Activated CD4-positive, alpha-beta T cell treated with anti-CD3 and anti-CD28 coated beads, Interleukin-2, amount 10 ng/mL, durations not matched to agents 24 days and 14 days (primary cell): ENCODE measurements at regions not wholly inside any gene's neighbourhood (a gene's known extent, or its start where the extent isn't known, plus 50 kb on each side); places are given as distances from the start of the nearest gene placed in this dataset.
"Not testable (repeated sequence)": the region's sequence is repeated elsewhere in the genome, so short reads cannot be mapped to it uniquely, and the experiment has no call there.

Experiments used
- DNase-seq: peaks from one replicate; pipeline ENCODE4 v3.0.0; 2022
- H3K27ac Mint-ChIP-seq: one replicate; pipeline ENCODE4 v1.8.0; 2022; ENCODE audit warnings: mild to moderate bottlenecking, mixed read lengths
- H3K27me3 Mint-ChIP-seq: one replicate; pipeline ENCODE4 v1.8.0; 2022; ENCODE audit warnings: mixed read lengths
- H3K36me3 Mint-ChIP-seq: one replicate; pipeline ENCODE4 v1.8.0; 2022; ENCODE audit warnings: low read depth, mild to moderate bottlenecking, mixed read lengths
- H3K4me1 Mint-ChIP-seq: one replicate; pipeline ENCODE4 v1.8.0; 2021; ENCODE audit warnings: mixed read lengths
- H3K4me3 Mint-ChIP-seq: one replicate; pipeline ENCODE4 v1.8.0; 2022; ENCODE audit warnings: mild to moderate bottlenecking, moderate library complexity, mixed read lengths
- H3K9me3 Mint-ChIP-seq: one replicate; pipeline ENCODE4 v1.8.0; 2021; ENCODE audit warnings: mixed read lengths
- intact Hi-C: fragments of 100-400 bp; cut with micrococcal nuclease; formaldehyde crosslinking; loops from one replicate; pipeline ENCODE4 v1.15.1; 2023

DNA sequence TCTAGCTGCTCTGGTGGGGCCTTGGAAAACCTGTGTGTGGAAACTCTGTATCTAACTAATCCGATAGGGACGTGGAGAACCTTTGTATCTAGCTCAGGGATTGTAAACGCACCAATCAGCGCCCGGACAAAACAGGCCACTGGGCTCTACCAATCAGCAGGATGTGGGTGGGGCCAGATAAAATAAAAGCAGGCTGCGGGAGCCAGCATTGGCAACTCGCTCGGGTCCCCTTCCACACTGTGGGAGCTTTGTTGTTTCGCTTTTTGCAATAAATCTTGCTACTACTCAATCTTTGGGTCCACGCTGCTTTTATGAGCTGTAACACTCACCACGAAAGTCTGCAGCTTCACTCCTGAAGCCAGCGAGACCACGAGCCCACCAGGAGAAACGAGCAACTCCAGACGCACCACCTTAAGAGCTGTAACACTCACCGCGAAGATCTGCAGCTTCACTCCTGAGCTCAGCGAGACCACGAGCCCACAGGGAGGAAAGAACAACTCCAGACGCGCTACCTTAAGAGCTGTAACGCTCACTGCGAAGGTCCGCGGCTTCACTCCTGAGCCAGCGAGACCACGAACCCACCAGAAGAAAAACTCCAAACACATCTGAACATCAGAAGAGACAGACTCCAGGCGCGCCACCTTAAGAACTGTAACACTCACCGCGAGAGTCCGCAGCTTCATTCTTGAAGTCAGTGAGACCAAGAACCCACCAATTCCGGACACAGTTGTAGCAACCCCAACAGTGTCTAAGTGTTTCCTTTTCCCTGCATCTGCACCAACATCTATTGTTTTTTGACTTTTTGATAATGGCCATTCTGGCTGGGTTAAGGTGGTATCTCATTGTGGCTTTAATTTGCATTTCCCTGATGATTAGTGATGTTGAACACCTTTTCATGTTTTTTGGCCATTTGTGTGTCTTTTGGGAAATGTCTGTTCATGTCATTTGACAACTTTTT, 92.2 kb upstream of the ITGB1 start:
- Mint-ChIP-seq H3K27me3 (peaks cover 11% of the 10 kb centered on the region), H3K4me3 (peak overlapping the region; percentile 46), H3K9me3 (peaks cover 12% of the 10 kb centered on the region)
- H3K4me1 Mint-ChIP-seq, H3K27ac Mint-ChIP-seq, intact Hi-C loops, H3K36me3 Mint-ChIP-seq, DNase-seq: not testable (repeated sequence)

DNA sequence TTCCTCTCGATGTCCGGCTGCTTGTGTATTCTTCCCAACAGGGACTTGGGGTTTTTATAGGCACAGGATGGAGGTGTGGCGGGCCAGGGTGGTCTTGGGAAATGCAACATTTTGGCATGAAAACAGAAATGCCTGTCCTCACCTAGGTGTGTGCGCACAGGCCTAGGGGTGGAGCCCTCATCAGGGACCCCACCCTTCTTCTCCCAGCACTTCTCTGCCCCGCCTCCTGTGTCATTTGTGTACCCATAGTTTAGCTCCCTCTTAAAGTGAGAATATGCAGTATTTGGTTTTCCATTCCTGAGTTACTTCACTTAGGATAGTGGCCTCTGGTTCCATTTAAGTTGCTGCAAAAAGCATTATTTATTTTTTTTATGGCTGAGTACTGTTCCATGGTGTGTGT, 90.2 kb upstream of the ITGB1 start:
- no peaks in the 10 kb centered on the region for H3K36me3 Mint-ChIP-seq
- peaks cover 5% of the 10 kb centered on the region for H3K9me3 Mint-ChIP-seq
- DNase-seq: no peak
- intact Hi-C loops: no loop called here
- peaks cover 8% of the 10 kb centered on the region for H3K27me3 Mint-ChIP-seq
- no peaks in the 10 kb centered on the region for H3K4me1 Mint-ChIP-seq
- H3K4me3 Mint-ChIP-seq: no peak overlapping the region
- H3K27ac Mint-ChIP-seq: no peak overlapping the region

DNA sequence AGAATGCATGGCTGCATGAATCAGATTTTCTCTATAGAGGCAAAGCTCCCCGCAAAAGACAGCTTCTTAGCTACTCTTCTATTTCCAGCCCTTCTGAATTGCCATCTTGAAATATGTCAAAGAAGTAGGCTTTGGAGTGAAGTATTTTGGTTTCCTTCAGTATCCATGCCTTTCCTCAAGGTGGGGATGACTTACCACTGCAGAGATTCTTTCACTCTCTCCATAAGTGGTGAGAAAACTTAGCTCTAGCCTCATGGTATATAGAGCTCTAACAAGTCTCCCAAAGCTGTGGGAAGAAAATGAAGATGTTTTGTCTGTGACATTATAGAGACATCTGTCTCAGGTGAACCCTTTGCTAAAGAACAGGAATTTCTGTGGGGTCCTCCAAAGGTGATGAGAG, 89.6 kb upstream of the ITGB1 start:
- peaks cover 3% of the 10 kb centered on the region for H3K9me3 Mint-ChIP-seq
- peaks cover 8% of the 10 kb centered on the region for H3K27me3 Mint-ChIP-seq
- no peaks in the 10 kb centered on the region for H3K4me1 Mint-ChIP-seq
- intact Hi-C loops: no loop called here
- DNase-seq: no peak
- H3K4me3 Mint-ChIP-seq: no peak overlapping the region
- H3K27ac Mint-ChIP-seq: no peak overlapping the region
- no peaks in the 10 kb centered on the region for H3K36me3 Mint-ChIP-seq

DNA sequence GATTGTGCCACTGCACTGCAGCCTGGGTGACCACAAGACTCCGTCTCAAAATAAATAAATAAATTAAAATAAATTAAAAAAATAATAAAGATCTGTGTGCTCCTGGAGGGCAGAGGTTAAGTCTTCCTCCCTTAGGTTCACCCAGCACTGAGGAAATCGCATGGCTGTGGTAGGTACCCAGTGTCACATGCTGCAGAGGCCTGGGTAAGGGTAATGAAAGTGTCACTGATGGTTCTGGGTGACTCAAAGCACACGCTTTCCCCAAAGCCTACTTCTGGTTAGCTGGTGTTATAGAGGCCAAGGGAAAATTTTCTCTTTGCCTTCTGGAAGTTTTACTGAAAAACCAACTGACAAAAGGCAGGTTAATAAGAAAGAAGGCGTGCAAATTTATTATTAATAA, 88.8 kb upstream of the ITGB1 start:
- no peak for DNase-seq
- Mint-ChIP-seq H3K9me3 (no peaks in the 10 kb centered on the region), H3K27me3 (peaks cover 8% of the 10 kb centered on the region), H3K36me3 (no peaks in the 10 kb centered on the region), H3K4me1 (no peaks in the 10 kb centered on the region), H3K4me3 (no peak overlapping the region), H3K27ac (no peak overlapping the region)
- intact Hi-C loops: no loop called here

DNA sequence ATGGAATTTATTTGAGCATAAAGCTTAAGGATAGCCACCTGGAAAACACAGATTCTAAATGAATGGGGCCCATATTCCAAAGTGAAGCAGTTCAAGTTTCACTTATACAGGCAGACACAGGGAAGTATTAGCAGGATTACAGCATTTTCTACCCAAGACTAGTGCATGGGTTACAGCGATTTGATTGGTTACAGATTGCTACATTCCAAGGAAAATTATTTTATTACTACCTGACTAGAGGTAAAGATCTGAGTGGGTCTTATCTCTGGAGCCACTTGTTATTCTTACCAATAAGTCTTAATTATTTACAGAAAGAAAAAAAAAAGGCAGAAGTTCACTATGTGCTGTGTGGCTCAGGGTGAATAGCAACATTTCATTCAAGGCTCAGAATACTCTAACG, 87.4 kb upstream of the ITGB1 start:
- H3K4me3 Mint-ChIP-seq: no peak overlapping the region
- peaks cover 14% of the 10 kb centered on the region for H3K27me3 Mint-ChIP-seq
- no peaks in the 10 kb centered on the region for H3K9me3 Mint-ChIP-seq
- DNase-seq: no peak
- intact Hi-C loops: no loop called here
- H3K4me1 Mint-ChIP-seq: no peaks in the 10 kb centered on the region
- H3K36me3 Mint-ChIP-seq: no peaks in the 10 kb centered on the region
- H3K27ac Mint-ChIP-seq: no peak overlapping the region

DNA sequence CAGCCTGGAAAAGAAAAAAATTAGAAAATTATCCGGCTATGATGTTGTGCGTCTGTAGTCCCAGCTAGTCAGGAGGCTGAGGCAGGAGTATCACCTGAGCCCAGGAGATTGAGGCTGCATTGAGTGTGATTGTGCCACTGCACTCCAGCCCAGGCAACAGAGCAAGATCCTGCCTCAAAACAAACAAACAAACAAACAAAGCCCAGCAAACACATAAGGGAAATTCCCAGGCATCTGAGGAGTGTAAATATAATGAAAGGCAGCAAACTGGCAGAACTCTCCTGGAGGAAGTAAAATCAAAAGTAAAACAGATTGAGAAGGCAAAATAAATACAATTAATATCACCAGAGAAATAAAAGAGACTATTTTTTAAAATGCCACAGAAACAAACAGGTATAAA, 84.5 kb upstream of the ITGB1 start:
- peaks cover 14% of the 10 kb centered on the region for H3K27me3 Mint-ChIP-seq
- H3K9me3 Mint-ChIP-seq: no peaks in the 10 kb centered on the region
- no peak overlapping the region for H3K27ac Mint-ChIP-seq
- intact Hi-C loops: no loop called here
- no peaks in the 10 kb centered on the region for H3K36me3 Mint-ChIP-seq
- DNase-seq: no peak
- H3K4me1 Mint-ChIP-seq: no peaks in the 10 kb centered on the region
- no peak overlapping the region for H3K4me3 Mint-ChIP-seq

DNA sequence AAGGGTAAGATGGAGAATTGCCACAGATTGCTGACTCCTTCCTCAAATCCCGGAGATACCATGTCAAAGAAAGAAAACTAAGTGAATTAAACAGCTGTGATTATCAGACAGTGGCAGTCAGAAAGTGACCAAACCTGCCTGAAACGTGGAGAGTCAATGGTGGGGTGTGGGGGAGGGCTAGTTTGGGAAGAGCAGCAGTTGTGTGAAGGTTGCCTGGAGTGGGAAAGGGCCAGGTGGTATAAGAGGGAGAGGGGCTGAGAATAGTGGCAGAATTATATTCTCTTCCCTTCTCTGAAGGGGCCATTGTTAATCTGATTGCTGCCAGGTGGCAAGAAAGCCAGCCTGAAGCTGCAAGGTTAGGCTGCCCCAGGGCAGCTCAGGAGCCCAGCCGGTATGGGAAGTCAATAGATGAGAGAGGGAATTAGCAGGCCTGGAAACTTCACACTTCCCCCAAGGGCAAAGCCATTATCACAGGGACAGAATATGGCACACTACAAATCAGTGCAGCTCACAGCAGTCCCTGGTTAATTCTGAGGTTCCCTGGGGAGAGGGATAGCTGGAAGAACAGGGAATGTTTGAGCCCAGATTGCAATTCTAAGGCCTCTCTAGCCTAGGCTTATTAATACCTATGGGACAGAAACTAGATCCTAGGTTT, 83.9 kb upstream of the ITGB1 start:
- no peaks in the 10 kb centered on the region for H3K9me3 Mint-ChIP-seq
- no peak for DNase-seq
- no peak overlapping the region for H3K4me3 Mint-ChIP-seq
- no peak overlapping the region for H3K27ac Mint-ChIP-seq
- no peaks in the 10 kb centered on the region for H3K36me3 Mint-ChIP-seq
- intact Hi-C loops: no loop called here
- peaks cover 14% of the 10 kb centered on the region for H3K27me3 Mint-ChIP-seq
- no peaks in the 10 kb centered on the region for H3K4me1 Mint-ChIP-seq

DNA sequence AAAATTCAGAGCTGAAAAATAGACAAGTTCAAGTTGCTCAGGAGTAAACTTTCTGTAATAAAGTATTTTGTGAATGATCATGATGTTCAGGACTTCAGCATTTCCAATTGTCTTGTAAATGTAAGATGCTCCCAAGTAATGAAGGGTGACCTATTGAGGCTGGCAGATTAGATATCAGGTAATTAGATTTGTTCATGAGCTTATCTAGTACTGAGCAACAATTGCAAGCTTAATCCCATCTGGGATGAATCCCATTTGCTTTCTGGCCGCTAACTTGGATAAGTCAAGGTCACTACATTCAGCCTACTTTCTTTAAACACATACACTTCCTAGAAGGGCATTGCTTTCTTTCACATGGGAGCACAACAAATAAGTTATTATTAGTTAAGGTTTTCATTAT, 82.4 kb upstream of the ITGB1 start:
- no peaks in the 10 kb centered on the region for H3K9me3 Mint-ChIP-seq
- no peak overlapping the region for H3K4me3 Mint-ChIP-seq
- no peak overlapping the region for H3K27ac Mint-ChIP-seq

DNA sequence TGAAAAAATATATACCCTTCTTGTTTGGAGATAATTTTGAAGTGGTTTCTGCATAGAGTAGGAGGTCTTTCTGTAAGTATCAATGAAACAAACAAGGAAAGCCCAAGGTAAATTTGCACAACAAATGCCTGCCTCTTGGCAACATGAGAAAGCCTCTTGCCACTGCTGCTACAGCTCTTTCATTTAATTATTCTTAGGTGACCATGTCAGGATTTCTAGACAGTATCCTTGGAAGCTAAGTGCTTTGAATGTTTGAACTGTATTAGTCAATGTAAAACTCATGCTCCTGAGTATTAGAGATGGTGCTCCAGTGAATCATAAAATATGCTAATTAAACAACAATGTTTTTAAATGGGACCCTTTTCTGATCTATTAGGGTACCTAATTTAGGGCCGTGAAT, 81.2 kb upstream of the ITGB1 start:
- intact Hi-C loops: no loop called here
- no peak overlapping the region for H3K27ac Mint-ChIP-seq
- no peaks in the 10 kb centered on the region for H3K4me1 Mint-ChIP-seq
- H3K9me3 Mint-ChIP-seq: no peaks in the 10 kb centered on the region
- peaks cover 18% of the 10 kb centered on the region for H3K27me3 Mint-ChIP-seq
- H3K4me3 Mint-ChIP-seq: no peak overlapping the region
- no peaks in the 10 kb centered on the region for H3K36me3 Mint-ChIP-seq
- no peak for DNase-seq

More for the DNA sequence above, 82.4 kb upstream of the ITGB1 start:
- no peaks in the 10 kb centered on the region for H3K36me3 Mint-ChIP-seq
- peaks cover 15% of the 10 kb centered on the region for H3K27me3 Mint-ChIP-seq
- intact Hi-C loops: no loop called here
- no peaks in the 10 kb centered on the region for H3K4me1 Mint-ChIP-seq
- DNase-seq: no peak

DNA sequence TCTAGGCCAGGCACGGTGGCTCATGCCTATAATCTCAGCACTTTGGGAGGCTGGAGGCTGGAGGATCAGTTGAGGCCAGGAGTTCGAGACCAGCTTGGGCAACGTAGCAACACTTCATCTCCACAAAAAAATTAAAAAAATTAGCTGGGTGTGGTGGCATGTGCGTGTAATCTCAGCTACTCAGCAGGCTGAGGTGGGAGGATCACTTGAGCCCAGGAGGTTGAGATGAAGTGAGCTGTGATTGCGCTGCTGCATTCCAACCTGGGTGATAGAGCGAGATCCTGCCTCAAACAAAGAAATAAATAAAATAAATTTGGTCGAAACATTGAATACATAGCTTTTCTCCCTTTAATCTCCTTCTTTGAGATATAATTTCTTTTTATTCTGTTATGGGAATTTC, 80.6 kb upstream of the ITGB1 start:
- no peak overlapping the region for H3K4me3 Mint-ChIP-seq

DNA sequence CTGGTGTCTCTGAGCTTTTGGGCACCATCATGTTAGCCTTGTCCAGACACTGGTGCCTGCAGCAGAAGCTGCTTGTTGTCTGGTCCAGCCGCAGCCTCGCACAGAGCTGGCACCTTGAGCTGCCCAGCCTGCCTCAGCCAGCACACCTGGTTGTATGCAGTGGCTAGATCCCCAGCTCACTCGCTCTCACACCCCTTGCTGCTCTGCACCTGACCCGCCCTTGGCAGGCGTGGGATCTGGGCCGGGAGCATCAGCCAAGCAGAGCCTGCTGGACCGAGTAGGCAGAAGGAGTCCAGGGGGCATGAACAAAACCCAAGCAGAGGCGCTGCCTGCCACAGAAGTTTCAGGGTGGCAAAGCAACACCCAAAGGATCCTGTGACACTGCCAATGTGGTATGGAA, 79.7 kb upstream of the ITGB1 start:
- H3K27ac Mint-ChIP-seq: no peak overlapping the region
- peaks cover 16% of the 10 kb centered on the region for H3K27me3 Mint-ChIP-seq
- no peaks in the 10 kb centered on the region for H3K4me1 Mint-ChIP-seq
- DNase-seq: no peak
- H3K9me3 Mint-ChIP-seq: no peaks in the 10 kb centered on the region
- intact Hi-C loops: no loop called here
- no peaks in the 10 kb centered on the region for H3K36me3 Mint-ChIP-seq
- no peak overlapping the region for H3K4me3 Mint-ChIP-seq

More for the DNA sequence above, 80.6 kb upstream of the ITGB1 start:
- DNase-seq: no peak
- no peaks in the 10 kb centered on the region for H3K36me3 Mint-ChIP-seq
- no peaks in the 10 kb centered on the region for H3K9me3 Mint-ChIP-seq
- H3K27ac Mint-ChIP-seq: no peak overlapping the region
- no peaks in the 10 kb centered on the region for H3K4me1 Mint-ChIP-seq
- intact Hi-C loops: no loop called here
- peaks cover 16% of the 10 kb centered on the region for H3K27me3 Mint-ChIP-seq

DNA sequence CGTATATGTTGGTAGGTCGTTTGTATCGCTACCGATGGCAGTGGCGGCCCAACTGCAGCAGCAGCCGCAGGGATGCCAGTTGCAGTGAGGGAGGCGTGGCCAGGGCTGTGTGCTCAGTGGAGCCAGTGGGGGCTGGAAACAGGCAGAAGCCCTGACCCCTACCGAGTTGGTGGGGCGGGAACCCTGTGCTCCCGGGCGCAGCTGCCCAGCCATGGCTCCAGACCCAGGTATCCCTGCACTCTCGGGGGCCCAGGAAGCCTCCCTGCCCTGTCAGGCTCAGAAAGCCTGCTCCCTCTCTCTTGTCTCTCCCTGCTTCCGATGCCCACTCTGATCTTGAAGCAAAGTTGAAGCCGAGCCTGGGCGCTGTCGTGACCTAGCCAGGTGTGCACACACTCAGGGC, 78.6 kb upstream of the ITGB1 start:
- H3K4me1 Mint-ChIP-seq: no peaks in the 10 kb centered on the region
- peaks cover 17% of the 10 kb centered on the region for H3K27me3 Mint-ChIP-seq
- intact Hi-C loops: no loop called here
- H3K27ac Mint-ChIP-seq: no peak overlapping the region
- no peaks in the 10 kb centered on the region for H3K36me3 Mint-ChIP-seq
- no peak for DNase-seq
- H3K4me3 Mint-ChIP-seq: no peak overlapping the region
- H3K9me3 Mint-ChIP-seq: no peaks in the 10 kb centered on the region

DNA sequence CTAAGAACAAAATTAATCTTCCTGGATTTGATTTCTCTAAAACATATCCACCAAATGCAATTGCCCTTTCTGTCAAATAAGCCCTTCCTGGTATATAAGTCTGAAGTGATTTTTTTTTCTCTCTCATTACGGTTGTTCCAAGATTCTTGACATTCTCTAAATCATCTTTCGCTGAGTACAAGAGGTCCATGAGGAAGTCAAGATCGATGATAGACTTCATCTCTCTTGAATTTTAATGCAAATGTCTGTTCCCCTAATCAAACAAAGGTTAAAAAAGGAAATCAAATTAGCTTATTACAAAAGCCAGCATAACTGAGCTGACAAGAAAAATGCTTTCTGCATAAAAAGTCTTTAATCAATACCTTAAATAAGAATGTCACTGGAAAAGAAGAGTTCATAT, 77.4 kb upstream of the ITGB1 start:
- H3K4me1 Mint-ChIP-seq: no peaks in the 10 kb centered on the region
- no peak for DNase-seq
- H3K9me3 Mint-ChIP-seq: no peaks in the 10 kb centered on the region
- H3K36me3 Mint-ChIP-seq: no peaks in the 10 kb centered on the region
- no peak overlapping the region for H3K4me3 Mint-ChIP-seq
- intact Hi-C loops: no loop called here
- peaks cover 15% of the 10 kb centered on the region for H3K27me3 Mint-ChIP-seq
- no peak overlapping the region for H3K27ac Mint-ChIP-seq

DNA sequence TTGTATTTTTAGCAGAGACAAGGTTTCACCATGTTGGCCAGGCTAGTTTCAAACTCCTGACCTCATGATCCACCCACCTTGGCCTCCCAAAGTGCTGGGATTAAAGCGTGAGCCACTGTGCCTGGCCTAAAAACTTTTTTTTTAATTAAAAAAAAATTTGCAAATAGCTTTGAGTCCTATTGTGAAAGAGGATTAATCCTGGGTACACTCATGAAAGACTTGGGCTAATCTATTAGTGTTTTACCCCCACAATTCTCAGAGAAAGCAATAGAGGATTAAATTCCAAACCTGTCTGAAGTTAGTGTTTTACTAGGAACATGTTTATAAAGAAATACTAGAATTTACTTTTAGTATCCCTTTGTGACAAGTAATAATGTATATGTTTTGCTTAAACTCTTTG, 76.9 kb upstream of the ITGB1 start:
- H3K4me1 Mint-ChIP-seq: no peaks in the 10 kb centered on the region
- H3K27ac Mint-ChIP-seq: no peak overlapping the region
- peaks cover 14% of the 10 kb centered on the region for H3K27me3 Mint-ChIP-seq
- no peaks in the 10 kb centered on the region for H3K9me3 Mint-ChIP-seq
- intact Hi-C loops: no loop called here
- H3K36me3 Mint-ChIP-seq: no peaks in the 10 kb centered on the region
- no peak overlapping the region for H3K4me3 Mint-ChIP-seq
- no peak for DNase-seq
